ENCODE measurements at regions not wholly inside any gene's neighbourhood (a gene's known extent, or its start where the extent isn't known, plus 50 kb on each side); places are given as distances from the start of the nearest gene placed in this dataset.
A peak's percentile ranks its signal among the peaks of the same experiment; 100 is the strongest.

- DNase-seq (ENCODE audit: low read depth, low spot score) = no peak
- H3K9me3 Mint-ChIP-seq = no peaks in the 10 kb centered on the region
- TF ChIP-seq, protein P1, sequence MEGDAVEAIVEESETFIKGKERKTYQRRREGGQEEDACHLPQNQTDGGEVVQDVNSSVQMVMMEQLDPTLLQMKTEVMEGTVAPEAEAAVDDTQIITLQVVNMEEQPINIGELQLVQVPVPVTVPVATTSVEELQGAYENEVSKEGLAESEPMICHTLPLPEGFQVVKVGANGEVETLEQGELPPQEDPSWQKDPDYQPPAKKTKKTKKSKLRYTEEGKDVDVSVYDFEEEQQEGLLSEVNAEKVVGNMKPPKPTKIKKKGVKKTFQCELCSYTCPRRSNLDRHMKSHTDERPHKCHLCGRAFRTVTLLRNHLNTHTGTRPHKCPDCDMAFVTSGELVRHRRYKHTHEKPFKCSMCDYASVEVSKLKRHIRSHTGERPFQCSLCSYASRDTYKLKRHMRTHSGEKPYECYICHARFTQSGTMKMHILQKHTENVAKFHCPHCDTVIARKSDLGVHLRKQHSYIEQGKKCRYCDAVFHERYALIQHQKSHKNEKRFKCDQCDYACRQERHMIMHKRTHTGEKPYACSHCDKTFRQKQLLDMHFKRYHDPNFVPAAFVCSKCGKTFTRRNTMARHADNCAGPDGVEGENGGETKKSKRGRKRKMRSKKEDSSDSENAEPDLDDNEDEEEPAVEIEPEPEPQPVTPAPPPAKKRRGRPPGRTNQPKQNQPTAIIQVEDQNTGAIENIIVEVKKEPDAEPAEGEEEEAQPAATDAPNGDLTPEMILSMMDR (conservative IDR thresholded peaks at IDR 0.05) = no peak
- H3K27me3 Mint-ChIP-seq (ENCODE audit: low read depth) = no peaks in the 10 kb centered on the region
- H3K27ac Mint-ChIP-seq (ENCODE audit: unreplicated experiment) = peak overlapping the region; percentile 66
- H3K4me3 Mint-ChIP-seq = no peak overlapping the region
- H3K36me3 Mint-ChIP-seq (ENCODE audit: low read depth) = no peaks in the 10 kb centered on the region
- peaks cover 49% of the 10 kb centered on the region for H3K4me1 Mint-ChIP-seq
Observed at GRCh38 chr6:14281811-14282660, 164.5 kb downstream of the CD83 start.

GRCh38 chr6:14282854-14283505 is 165.4 kb downstream of the CD83 start:
- Mint-ChIP-seq H3K4me1 (peaks cover 47% of the 10 kb centered on the region), H3K27me3 (ENCODE audit: low read depth) (no peaks in the 10 kb centered on the region), H3K36me3 (ENCODE audit: low read depth) (no peaks in the 10 kb centered on the region), H3K27ac (ENCODE audit: unreplicated experiment) (no peak overlapping the region), H3K9me3 (no peaks in the 10 kb centered on the region), H3K4me3 (no peak overlapping the region)
- no peak for DNase-seq (ENCODE audit: low read depth, low spot score)
- TF ChIP-seq, protein P1 (conservative IDR thresholded peaks at IDR 0.05) = no peak

DNA sequence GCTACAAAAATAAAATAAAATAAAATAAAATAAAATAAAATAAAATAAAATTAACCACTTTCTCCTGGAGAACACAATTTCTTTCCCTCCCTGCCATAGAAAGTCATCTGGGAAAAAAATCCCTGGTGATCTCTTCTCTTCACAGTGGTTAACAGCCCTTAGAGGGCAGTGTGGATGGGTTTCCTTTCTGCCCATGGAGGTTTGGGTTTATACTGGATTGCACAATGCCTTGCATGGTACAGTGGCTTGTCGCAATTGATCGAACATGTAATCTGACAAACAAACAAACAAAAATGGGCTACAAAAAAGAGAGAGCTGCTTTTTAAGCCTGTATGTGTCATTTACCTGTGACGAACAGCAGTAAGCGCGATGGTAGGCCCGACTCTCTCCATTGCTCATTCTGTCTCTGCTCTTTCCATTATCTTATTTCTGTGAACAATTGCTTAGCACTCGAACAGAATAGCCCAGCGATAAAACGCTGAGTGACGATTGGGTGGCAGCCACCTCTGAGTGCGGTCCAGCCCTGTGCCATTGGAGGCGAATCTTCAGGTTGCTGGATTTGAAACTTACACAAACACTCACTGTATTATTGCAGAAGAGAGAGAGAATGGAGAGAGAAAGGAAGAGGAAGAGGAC is 166.1 kb downstream of the CD83 start:
- no peak for DNase-seq (ENCODE audit: low read depth, low spot score)
- Mint-ChIP-seq H3K27ac (ENCODE audit: unreplicated experiment) (no peak overlapping the region), H3K4me1 (peaks cover 40% of the 10 kb centered on the region), H3K36me3 (ENCODE audit: low read depth) (no peaks in the 10 kb centered on the region), H3K27me3 (ENCODE audit: low read depth) (no peaks in the 10 kb centered on the region), H3K4me3 (no peak overlapping the region), H3K9me3 (no peaks in the 10 kb centered on the region)
- TF ChIP-seq, protein P1 (conservative IDR thresholded peaks at IDR 0.05) = peak; percentile 34

GRCh38 chr6:14284969-14285590 is 167.5 kb downstream of the CD83 start:
- H3K36me3 Mint-ChIP-seq (ENCODE audit: low read depth) = no peaks in the 10 kb centered on the region
- H3K9me3 Mint-ChIP-seq = no peaks in the 10 kb centered on the region
- H3K4me1 Mint-ChIP-seq = peaks cover 35% of the 10 kb centered on the region
- TF ChIP-seq, protein P1 (conservative IDR thresholded peaks at IDR 0.05) = no peak
- DNase-seq (ENCODE audit: low read depth, low spot score) = no peak
- H3K4me3 Mint-ChIP-seq = no peak overlapping the region
- H3K27me3 Mint-ChIP-seq (ENCODE audit: low read depth) = no peaks in the 10 kb centered on the region
- H3K27ac Mint-ChIP-seq (ENCODE audit: unreplicated experiment) = no peak overlapping the region

DNA sequence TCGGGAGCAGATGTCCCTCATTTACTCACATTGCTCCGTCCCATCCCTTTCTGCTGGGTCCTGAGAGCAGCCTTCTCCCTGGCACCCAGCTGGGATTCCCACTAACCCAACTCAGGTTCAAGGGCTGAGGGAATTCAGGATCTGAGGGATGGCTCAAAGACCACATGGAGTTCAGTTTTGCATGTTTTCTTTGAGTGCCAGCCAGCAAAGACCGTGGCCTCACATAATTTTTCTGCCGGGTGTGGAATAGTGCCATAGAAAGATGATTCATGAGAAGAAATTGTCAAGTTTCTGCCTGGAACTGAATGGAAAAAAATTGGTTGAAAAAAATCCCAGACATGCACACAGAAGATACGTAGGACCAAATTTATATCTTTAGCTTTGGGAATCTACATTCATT is 168.6 kb downstream of the CD83 start:
- Mint-ChIP-seq H3K27ac (ENCODE audit: unreplicated experiment) (no peak overlapping the region), H3K27me3 (ENCODE audit: low read depth) (peaks cover 3% of the 10 kb centered on the region), H3K36me3 (ENCODE audit: low read depth) (no peaks in the 10 kb centered on the region), H3K4me1 (peaks cover 44% of the 10 kb centered on the region), H3K4me3 (no peak overlapping the region), H3K9me3 (no peaks in the 10 kb centered on the region)
- TF ChIP-seq, protein P1 (conservative IDR thresholded peaks at IDR 0.05) = no peak
- DNase-seq (ENCODE audit: low read depth, low spot score) = no peak
